Body of pancreas (tissue), 4 donors: ENCODE measurements at regions not wholly inside any gene's neighbourhood (a gene's known extent, or its start where the extent isn't known, plus 50 kb on each side); places are given as distances from the start of the nearest gene placed in this dataset.

Experiments used
- ATAC-seq: fragments of 150-250 bp; one replicate; pipeline ENCODE4 v1.9.1; 2016
- DNase-seq, 4 donors: peaks; one replicate each; pipeline ENCODE4 v3.0.0-alpha.2; 2019
- H3K27ac ChIP-seq, 4 donors: fragments of 200-600 bp; sonication (generic); 1 replicate in 3 of 4; 2 replicates in 1 of 4; pipeline versions ENCODE4 v1.5.1 to v1.6.1; 2016 to 2019; ENCODE audit warnings: mild to moderate bottlenecking in 1 of 4, mixed read lengths in 1 of 4, moderate library complexity in 1 of 4
- H3K27me3 ChIP-seq, 2 donors: fragments of 200-600 bp; sonication (generic); one replicate each; pipeline ENCODE4 v1.6.0; 2016; ENCODE audit warnings: mild to moderate bottlenecking in 1 of 2
- H3K36me3 ChIP-seq, 2 donors: fragments of 200-600 bp; sonication (generic); replicated peaks in 1 of 2; 2 replicates each; pipeline ENCODE4 v1.5.1; 2016; ENCODE audit warnings: low read depth in 2 of 2; ENCODE audit not compliant: insufficient read depth in 1 of 2
- H3K4me1 ChIP-seq: fragments of 200-600 bp; sonication (generic); one replicate; pipeline ENCODE4 v1.6.0; 2016
- H3K4me3 ChIP-seq, 2 donors: fragments of 200-600 bp; sonication (generic); 1 replicate in 1 of 2; 2 replicates in 1 of 2; pipeline ENCODE4 v1.5.1; 2016 to 2019
- H3K9me3 ChIP-seq, 3 donors: fragments of 200-600 bp; sonication (generic); 1 replicate in 2 of 3; 2 replicates in 1 of 3; pipeline ENCODE4 v1.5.1; 2016
- POLR2A ChIP-seq, 3 donors: fragments of 450-650 bp; IDR thresholded peaks; one replicate each; pipeline ENCODE4 v1.6.1; 2016; ENCODE audit warnings: antibody characterized with exemption in 3 of 3, mild to moderate bottlenecking in 2 of 3
- WGBS, 2 donors: methylation state at CpG; one replicate each; pipeline ENCODE4 v1.1.5; 2017; 5-methylcytosine and 5-hydroxymethylcytosine counted together
- intact Hi-C: fragments of 100-400 bp; cut with DNase I; formaldehyde crosslinking; loops from one replicate; pipeline ENCODE4 v1.15.1; 2023
- TF ChIP-seq, protein P1 (sequence below), 7 experiments: fragments of 450-650 bp in 4 of 7; fragments of 200-600 bp in 3 of 7; sonication (generic) in 3 of 7; IDR thresholded peaks; one replicate each; pipeline ENCODE4 v1.5.1; 2016 to 2019; ENCODE audit warnings: antibody characterized with exemption in 7 of 7

DNA sequence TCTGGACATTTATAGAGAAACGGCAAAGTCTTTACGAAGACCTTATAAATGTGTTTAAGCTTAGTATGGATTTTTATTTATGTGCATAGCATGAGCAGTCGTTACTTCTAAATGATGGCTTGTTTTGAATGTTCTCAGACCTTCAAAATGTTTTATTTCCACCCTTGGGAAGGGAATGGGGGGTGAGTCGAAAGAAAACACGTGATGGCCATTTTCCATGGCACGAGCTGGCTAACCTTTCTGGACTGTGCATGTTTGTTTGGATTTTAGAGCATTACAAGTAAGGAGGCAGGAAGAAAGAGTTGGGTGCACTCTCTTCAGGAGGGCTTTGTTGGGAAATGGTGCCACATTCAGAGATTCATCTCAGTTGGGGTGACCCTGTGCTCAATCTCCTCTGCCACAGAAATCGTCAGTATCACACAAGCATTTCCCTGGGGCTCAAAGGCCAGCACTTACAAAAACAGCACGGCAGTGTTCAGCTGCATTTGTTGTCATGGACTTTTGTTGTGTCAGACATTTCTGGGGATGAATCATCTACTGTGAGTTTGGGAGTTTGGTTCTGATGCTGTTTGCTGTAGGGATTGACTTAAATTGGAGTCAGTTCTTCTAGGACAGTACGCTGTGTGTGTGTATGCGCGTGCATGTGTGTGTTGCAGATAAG is 52.3 kb upstream of the ADAMTS9 start:
- TF ChIP-seq POLR2A (IDR thresholded peaks at IDR 0.05): no peak
- TF ChIP-seq, protein P1, sequence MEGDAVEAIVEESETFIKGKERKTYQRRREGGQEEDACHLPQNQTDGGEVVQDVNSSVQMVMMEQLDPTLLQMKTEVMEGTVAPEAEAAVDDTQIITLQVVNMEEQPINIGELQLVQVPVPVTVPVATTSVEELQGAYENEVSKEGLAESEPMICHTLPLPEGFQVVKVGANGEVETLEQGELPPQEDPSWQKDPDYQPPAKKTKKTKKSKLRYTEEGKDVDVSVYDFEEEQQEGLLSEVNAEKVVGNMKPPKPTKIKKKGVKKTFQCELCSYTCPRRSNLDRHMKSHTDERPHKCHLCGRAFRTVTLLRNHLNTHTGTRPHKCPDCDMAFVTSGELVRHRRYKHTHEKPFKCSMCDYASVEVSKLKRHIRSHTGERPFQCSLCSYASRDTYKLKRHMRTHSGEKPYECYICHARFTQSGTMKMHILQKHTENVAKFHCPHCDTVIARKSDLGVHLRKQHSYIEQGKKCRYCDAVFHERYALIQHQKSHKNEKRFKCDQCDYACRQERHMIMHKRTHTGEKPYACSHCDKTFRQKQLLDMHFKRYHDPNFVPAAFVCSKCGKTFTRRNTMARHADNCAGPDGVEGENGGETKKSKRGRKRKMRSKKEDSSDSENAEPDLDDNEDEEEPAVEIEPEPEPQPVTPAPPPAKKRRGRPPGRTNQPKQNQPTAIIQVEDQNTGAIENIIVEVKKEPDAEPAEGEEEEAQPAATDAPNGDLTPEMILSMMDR (IDR thresholded peaks at IDR 0.05): no peak

More for the DNA sequence above, 52.3 kb upstream of the ADAMTS9 start:
- no peaks in the 10 kb centered on the region for H3K9me3 ChIP-seq
- H3K4me3 ChIP-seq: no peak overlapping the region
- no peak overlapping the region for H3K27ac ChIP-seq
- no peaks in the 10 kb centered on the region for H3K36me3 ChIP-seq
- 87% methylated on average over 11 of the region's 11 CpGs for WGBS, 2 donors
- no peaks in the 10 kb centered on the region for H3K4me1 ChIP-seq
- no peaks in the 10 kb centered on the region for H3K27me3 ChIP-seq
- ATAC-seq: no peak
- peak in 1 of 4 donors; percentile 7 for DNase-seq
- intact Hi-C loops: no loop called here
